ENCODE measurements at regions not wholly inside any gene's neighbourhood (a gene's known extent, or its start where the extent isn't known, plus 50 kb on each side); places are given as distances from the start of the nearest gene placed in this dataset.

DNA sequence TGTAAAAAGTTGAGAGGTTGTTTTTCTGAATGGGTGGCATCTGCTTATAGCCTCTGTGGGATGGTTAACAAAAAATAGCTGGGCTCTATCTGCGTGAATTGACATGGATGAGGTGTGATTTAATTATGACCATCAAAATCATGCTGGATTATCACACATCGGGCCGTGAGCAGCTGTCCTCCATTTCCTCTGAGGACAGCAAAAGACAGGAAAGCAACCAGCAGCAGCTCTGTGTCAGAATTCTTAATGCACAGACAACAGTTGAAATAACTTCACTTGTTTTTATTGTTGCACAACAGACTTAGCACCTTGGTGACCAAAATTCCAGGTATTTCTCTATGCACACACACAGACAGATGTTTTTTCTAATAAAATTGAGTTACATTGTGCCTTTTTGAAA lies 54.5 kb upstream of the LAPTM5 start:
- H3K4me3 ChIP-seq (ENCODE audit: low read length): no peak overlapping the region
- TF ChIP-seq, protein P1, sequence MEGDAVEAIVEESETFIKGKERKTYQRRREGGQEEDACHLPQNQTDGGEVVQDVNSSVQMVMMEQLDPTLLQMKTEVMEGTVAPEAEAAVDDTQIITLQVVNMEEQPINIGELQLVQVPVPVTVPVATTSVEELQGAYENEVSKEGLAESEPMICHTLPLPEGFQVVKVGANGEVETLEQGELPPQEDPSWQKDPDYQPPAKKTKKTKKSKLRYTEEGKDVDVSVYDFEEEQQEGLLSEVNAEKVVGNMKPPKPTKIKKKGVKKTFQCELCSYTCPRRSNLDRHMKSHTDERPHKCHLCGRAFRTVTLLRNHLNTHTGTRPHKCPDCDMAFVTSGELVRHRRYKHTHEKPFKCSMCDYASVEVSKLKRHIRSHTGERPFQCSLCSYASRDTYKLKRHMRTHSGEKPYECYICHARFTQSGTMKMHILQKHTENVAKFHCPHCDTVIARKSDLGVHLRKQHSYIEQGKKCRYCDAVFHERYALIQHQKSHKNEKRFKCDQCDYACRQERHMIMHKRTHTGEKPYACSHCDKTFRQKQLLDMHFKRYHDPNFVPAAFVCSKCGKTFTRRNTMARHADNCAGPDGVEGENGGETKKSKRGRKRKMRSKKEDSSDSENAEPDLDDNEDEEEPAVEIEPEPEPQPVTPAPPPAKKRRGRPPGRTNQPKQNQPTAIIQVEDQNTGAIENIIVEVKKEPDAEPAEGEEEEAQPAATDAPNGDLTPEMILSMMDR (conservative IDR thresholded peaks at IDR 0.05; ENCODE audit: low read depth, low read length): no peak
- no peak for DNase-seq (ENCODE audit: low read depth)

DNA sequence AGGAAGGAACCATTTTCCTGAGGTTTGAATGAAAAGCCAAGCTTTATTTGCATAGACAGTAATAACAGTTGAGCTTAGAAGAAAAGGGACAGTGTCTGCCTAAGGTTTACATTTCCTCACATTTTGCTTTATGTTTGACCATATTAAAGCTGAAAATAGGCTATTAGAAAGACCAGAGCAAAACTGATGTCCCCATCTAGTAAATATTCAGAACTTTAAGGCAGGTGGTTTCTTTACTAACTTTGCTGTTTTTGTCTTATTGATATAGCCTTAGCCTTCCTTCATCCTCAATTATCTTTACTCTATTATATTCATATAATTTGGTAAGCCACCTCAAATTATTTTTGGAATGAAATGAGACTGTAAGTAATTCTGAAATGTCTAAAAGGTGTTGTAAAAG lies 53.6 kb upstream of the LAPTM5 start:
- TF ChIP-seq, protein P1 (conservative IDR thresholded peaks at IDR 0.05; ENCODE audit: low read depth, low read length): no peak
- no peak overlapping the region for H3K4me3 ChIP-seq (ENCODE audit: low read length)

DNA sequence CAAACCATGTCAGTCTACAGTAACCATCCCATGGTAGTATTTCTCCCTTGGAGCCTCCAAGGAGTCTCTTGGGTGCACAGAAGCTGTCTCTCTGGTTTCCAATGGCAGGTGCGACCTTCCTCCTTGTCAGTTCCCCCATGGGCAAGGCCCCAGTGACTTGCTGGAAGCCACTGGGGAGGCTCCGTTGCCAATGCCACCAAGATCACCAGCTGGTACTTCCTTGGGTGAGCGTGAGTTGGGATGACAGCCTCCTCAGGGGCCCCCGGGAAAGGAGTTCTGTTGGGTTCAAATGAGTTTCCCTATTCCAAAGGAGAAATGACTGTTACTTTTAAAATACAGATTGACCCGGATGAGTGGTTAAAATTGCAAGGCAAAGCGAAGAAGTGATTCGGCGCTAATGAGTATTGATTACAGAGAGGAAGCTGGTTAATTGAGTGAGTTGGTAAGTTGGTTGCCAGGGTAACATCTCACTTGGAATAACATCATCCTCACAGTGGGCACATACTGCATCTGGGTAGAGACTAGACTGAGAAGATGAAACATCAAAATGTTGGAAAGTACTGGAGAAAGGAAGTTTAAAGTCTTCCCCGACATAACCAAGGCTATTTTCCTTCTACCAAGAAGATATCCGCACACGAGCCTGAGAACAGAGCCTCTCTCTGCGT lies 53.0 kb upstream of the LAPTM5 start:
- TF ChIP-seq, protein P1 (conservative IDR thresholded peaks at IDR 0.05; ENCODE audit: low read depth, low read length): no peak

More for the DNA sequence above, 53.6 kb upstream of the LAPTM5 start:
- no peak for DNase-seq (ENCODE audit: low read depth)

DNA sequence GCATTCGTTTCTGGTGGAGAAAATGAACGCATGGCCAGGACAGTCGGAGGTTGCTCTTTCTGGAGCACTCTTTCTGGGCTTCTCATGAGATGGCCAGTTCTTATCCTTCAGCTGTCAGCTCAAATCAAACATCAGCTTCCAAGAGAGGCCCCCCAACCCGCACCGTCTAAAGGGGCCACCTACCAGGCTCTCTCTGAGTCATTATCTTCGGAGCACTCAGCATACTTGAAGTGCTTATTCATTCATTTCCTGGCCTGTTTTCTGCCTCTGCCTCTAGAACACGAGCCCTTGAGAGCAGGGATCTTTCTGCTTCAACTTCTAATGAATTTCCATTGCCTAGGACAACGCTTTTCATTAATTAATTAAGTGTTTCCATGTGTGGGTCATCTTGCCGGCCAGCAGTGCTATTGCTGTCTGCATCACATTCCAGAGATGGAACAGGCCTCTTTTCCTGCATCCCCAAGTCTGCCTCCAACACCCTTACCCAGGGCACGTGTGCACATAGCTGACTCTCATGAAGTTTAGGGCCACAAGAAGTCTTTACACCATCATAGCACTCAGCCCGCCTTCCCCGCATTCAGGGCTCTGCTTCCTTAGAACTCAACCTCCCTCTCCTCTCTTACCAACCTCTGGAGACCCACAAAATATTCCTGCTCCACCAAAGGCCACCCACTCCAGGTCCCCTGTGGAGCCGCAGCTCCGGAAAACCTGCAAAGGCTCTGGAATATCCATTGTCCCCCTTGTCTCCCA lies 52.1 kb upstream of the LAPTM5 start:
- DNase-seq (ENCODE audit: low read depth): peak; percentile 52
- TF ChIP-seq, protein P1 (conservative IDR thresholded peaks at IDR 0.05; ENCODE audit: low read depth, low read length): no peak
- no peak overlapping the region for H3K4me3 ChIP-seq (ENCODE audit: low read length)

More for the DNA sequence above, 53.0 kb upstream of the LAPTM5 start:
- DNase-seq (ENCODE audit: low read depth): no peak
- no peak overlapping the region for H3K4me3 ChIP-seq (ENCODE audit: low read length)

DNA sequence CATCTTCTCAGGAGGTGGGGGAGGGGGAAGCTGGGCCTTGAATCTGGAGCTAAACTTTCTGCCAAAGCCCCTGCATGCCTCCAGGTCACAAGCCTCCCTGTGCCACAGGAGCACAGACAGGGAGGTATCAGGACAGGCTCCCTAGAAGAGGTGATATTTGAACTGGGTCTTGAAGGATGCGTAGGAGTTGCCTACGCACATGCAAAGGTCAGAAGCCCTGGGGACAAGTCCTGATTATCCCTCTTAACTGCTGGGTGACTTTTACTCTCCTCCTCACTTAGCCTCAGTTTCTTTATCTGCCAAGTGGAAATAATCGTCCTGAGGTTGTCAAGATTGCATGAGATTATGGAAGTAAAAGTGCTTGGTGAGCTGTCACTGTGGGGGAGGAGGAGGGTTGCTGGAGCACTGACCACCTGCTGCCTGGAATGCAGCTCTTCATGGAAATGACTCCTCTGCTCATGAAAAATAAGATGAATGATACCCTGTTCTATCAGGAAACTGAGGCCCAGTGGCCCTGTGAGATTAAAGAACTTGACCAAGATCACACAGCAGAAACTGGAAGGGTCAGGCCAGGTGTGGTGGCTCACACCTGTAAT lies 50.6 kb upstream of the LAPTM5 start:
- no peak for DNase-seq (ENCODE audit: low read depth)
- TF ChIP-seq, protein P1 (conservative IDR thresholded peaks at IDR 0.05; ENCODE audit: low read depth, low read length): no peak
- no peak overlapping the region for H3K4me3 ChIP-seq (ENCODE audit: low read length)

DNA sequence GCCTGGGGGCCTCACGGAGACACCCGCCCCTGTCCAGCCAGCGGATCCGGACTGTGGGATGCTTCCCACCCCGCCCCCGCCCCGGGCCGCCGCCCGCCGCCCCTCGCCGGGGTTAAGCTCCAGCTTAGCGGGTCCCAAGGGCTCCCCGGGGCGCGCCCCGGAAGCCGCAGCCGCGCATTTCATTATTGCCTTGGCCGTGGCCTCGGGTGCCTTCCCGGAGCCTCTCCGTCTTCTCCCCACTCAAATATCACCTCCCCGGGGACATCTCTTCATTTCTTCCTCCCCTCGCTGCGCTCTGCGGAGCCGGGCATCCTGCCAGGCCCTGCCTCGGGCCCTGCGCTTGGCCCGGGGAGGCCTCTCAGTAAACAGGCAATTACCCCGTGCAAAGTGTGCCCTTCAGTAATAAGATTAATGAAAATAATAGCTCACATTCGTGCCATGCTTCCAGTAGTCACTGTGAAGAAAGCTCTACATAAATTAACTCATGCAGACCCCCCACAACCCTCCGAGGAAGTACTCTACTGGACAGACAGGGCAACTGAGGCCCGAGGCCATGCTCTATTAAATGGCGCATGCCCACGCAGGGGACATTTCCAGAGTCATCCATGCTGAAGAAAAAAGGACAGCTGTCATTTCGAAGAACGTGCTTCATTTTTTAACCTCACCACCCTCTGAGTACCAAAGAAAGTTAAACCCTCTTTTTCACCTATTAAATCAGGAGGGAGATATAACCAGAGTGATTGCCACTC lies 49.9 kb upstream of the LAPTM5 start:
- H3K4me3 ChIP-seq (ENCODE audit: low read length): peak overlapping the region; percentile 13
- TF ChIP-seq, protein P1 (conservative IDR thresholded peaks at IDR 0.05; ENCODE audit: low read depth, low read length): no peak
- peak; percentile 51 for DNase-seq (ENCODE audit: low read depth)

Data from retinal pigment epithelial cell (primary cell).